ENCODE measurements at regions not wholly inside any gene's neighbourhood (a gene's known extent, or its start where the extent isn't known, plus 50 kb on each side); places are given as distances from the start of the nearest gene placed in this dataset.

DNA sequence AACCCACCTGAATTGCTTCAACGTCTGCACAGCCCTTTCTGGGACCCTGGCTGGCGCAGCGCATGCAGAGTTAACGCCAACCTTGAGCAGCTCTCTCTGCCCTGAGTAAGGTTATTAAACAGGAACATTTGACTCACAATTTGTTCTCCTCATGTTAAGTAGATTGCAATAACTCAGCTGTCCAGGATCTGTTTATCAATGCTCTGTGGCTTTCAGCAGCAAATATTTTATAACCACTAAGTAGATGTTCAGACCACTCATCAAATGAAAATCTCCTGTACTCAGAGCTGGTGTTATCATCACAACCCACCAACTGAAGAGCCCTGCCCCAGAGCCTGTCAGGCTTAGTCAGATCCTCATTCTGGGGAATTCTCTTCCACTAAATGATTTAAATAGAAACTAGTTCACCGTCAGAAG, 403.0 kb downstream of the ZNF608 start:
- Histone ChIP-seq H3K9me3 (replicated peaks; ENCODE audit: control insufficient read depth, insufficient read depth, low read length) (no peaks in the 10 kb centered on the region), H3K36me3 (ENCODE audit: control insufficient read depth in 2 of 2, extremely low read depth in 1 of 2, insufficient read depth in 2 of 2, low read length in 2 of 2) (no peaks in the 10 kb centered on the region), H2AFZ (ENCODE audit: low read depth, low read length) (no peak overlapping the region), H3K4me1 (ENCODE audit: control insufficient read depth, extremely low read depth, insufficient read depth, low read length) (no peaks in the 10 kb centered on the region), H3K79me2 (ENCODE audit: control insufficient read depth, insufficient read depth, low read length) (no peaks in the 10 kb centered on the region), H3K9ac (replicated peaks; ENCODE audit: extremely low read depth, insufficient read depth, low read length) (no peak overlapping the region), H3K27me3 (ENCODE audit: control insufficient read depth in 2 of 2, insufficient read depth in 2 of 2, low read length in 2 of 2) (peaks cover 2 to 3% of the 10 kb centered on the region in 2 experiments), H3K4me3 (replicated peaks in 1 of 3; ENCODE audit: insufficient read depth in 1 of 3, low read depth in 1 of 3, low read length in 3 of 3) (no peak overlapping the region), H4K20me1 (replicated peaks; ENCODE audit: control insufficient read depth, extremely low read depth, insufficient read depth, low read length) (no peaks in the 10 kb centered on the region), H3K27ac (ENCODE audit: insufficient read depth, low read depth, low read length) (no peak overlapping the region), H3K4me2 (ENCODE audit: insufficient read depth, low read length) (no peak overlapping the region), H3K9me1 (replicated peaks; ENCODE audit: control insufficient read depth, extremely low read depth, insufficient read depth, low read length) (no peaks in the 10 kb centered on the region)
- DNase-seq (ENCODE audit: low read depth, low spot score): no peak
- no peak for FAIRE-seq
- TF ChIP-seq GATA2 (IDR thresholded peaks at IDR 0.05; ENCODE audit: insufficient read depth, insufficient read length, low read depth, low read length): no peak
- TF ChIP-seq MAX (IDR thresholded peaks at IDR 0.05; ENCODE audit: insufficient read depth, insufficient read length): no peak
- TF ChIP-seq JUN (IDR thresholded peaks at IDR 0.05; ENCODE audit: borderline replicate concordance, insufficient read depth, insufficient read length, low read depth): no peak
- no peak for TF ChIP-seq EZH2 (IDR thresholded peaks at IDR 0.05; ENCODE audit: borderline replicate concordance, low read depth, low read length, severe bottlenecking)
- no peak for TF ChIP-seq MYC (IDR thresholded peaks at IDR 0.05; ENCODE audit: low read depth, low read length)
- TF ChIP-seq POLR2A (IDR thresholded peaks at IDR 0.05; ENCODE audit: low read depth, low read length): no peak
- TF ChIP-seq, protein P1, sequence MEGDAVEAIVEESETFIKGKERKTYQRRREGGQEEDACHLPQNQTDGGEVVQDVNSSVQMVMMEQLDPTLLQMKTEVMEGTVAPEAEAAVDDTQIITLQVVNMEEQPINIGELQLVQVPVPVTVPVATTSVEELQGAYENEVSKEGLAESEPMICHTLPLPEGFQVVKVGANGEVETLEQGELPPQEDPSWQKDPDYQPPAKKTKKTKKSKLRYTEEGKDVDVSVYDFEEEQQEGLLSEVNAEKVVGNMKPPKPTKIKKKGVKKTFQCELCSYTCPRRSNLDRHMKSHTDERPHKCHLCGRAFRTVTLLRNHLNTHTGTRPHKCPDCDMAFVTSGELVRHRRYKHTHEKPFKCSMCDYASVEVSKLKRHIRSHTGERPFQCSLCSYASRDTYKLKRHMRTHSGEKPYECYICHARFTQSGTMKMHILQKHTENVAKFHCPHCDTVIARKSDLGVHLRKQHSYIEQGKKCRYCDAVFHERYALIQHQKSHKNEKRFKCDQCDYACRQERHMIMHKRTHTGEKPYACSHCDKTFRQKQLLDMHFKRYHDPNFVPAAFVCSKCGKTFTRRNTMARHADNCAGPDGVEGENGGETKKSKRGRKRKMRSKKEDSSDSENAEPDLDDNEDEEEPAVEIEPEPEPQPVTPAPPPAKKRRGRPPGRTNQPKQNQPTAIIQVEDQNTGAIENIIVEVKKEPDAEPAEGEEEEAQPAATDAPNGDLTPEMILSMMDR (IDR thresholded peaks at IDR 0.05; ENCODE audit: extremely low read depth in 1 of 2, insufficient read depth in 1 of 2, low read depth in 1 of 2, low read length in 2 of 2): no peak
- TF ChIP-seq POLR2AphosphoS5 (IDR thresholded peaks at IDR 0.05; ENCODE audit: insufficient read depth, low read depth, low read length): no peak
- no peak for TF ChIP-seq FOS (IDR thresholded peaks at IDR 0.05; ENCODE audit: borderline replicate concordance, insufficient read depth, low read length)
- CTCF ChIA-PET: no interaction called here
- no TSS peak for BruUV-seq (replicated peaks)
- POLR2A ChIA-PET: no interaction called here
- intact Hi-C loops (cut with micrococcal nuclease): no loop called here
- dilution Hi-C loops (cut with MboI; ENCODE audit: extremely low pct_ligation_motif_present, low sequenced_read_pairs): no loop called here

Measured in endothelial cell of umbilical vein (primary cell).